PFSK-1 (cell line): ENCODE measurements at regions not wholly inside any gene's neighbourhood (a gene's known extent, or its start where the extent isn't known, plus 50 kb on each side); places are given as distances from the start of the nearest gene placed in this dataset.

Experiments used
- FOXP2 ChIP-seq: optimal IDR thresholded peaks from 2 replicates; pipeline ENCODE3; 2011; ENCODE audit warnings: borderline replicate concordance, control low read depth, inconsistent platforms; ENCODE audit not compliant: insufficient read depth; ENCODE audit errors: extremely low read length, extremely low read depth
- POLR2AphosphoS5 ChIP-seq: IDR thresholded peaks from 2 replicates; pipeline ENCODE4 v1.6.1; 2012; ENCODE audit warnings: low read depth, mild to moderate bottlenecking, control low read depth, low read length, moderate library complexity
- REST ChIP-seq, 2 experiments: IDR thresholded peaks; 2 replicates each; pipeline versions ENCODE4 v1.6.1 to v1.8.0; 2011 to 2012; ENCODE audit warnings: low read depth in 2 of 2, low read length in 2 of 2, control low read depth in 1 of 2, inconsistent platforms in 1 of 2, mild to moderate bottlenecking in 1 of 2, moderate library complexity in 1 of 2; ENCODE audit not compliant: insufficient read depth in 1 of 2
- SIN3A ChIP-seq: IDR thresholded peaks from 2 replicates; pipeline ENCODE4 v1.6.1; 2012; ENCODE audit warnings: mild to moderate bottlenecking, low read length, moderate library complexity, borderline replicate concordance; ENCODE audit not compliant: insufficient read depth
- TAF1 ChIP-seq: IDR thresholded peaks from 2 replicates; pipeline ENCODE4 v1.6.1; 2012; ENCODE audit warnings: low read length, control low read depth, borderline replicate concordance; ENCODE audit not compliant: insufficient read depth

DNA sequence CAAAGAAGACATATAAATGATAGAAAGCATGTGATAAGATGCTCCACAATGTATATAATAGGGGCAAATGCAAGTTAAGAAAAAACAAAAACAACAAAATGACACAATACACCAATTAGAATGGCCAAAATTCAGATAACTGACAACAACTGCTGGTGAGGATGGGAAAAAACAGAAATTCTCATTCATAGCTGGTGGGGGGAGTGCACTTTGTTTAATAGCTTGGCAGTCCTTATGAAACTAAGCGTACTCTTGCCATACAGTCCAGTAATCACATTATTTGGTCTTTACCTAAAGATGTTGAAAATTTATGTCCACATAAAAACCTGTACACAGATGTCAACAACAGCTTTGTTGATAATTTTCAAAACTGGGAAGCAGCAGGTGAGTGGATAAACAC, 791.1 kb upstream of the CDH10 start:
- no peak for TF ChIP-seq POLR2AphosphoS5
- TF ChIP-seq TAF1 = no peak
- TF ChIP-seq FOXP2 = no peak

DNA sequence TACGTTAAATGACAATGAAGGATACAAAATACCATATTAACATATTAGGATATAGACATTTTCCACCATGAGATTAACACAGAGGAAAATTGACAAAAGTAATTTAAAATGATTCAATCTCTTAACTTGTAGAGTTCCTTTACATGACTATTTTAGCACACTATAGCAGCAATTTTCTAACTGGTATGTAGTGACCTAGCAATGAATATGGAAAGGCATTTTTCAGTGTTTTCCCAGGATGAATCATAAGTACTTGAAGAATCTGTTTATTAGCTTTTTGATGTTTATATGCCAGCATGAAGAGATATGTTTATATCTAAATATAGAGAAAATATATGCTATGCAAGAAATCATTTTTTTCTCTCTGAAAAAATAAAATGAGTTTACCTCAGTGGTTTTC, 782.5 kb upstream of the CDH10 start:
- TF ChIP-seq POLR2AphosphoS5 (no peak), SIN3A (no peak), FOXP2 (no peak), REST (IDR thresholded peaks at IDR 0.05; ENCODE audit: insufficient read depth in 1 of 2, low read depth in 2 of 2, low read length in 2 of 2) (no peak), TAF1 (no peak)

- TF ChIP-seq TAF1 = no peak
- no peak for TF ChIP-seq SIN3A
- TF ChIP-seq FOXP2 = no peak
- TF ChIP-seq REST (IDR thresholded peaks at IDR 0.05; ENCODE audit: insufficient read depth in 1 of 2, low read depth in 2 of 2, low read length in 2 of 2) = no peak
- TF ChIP-seq POLR2AphosphoS5 = no peak
Observed at GRCh38 chr5:25423271-25423670, 778.5 kb upstream of the CDH10 start.

DNA sequence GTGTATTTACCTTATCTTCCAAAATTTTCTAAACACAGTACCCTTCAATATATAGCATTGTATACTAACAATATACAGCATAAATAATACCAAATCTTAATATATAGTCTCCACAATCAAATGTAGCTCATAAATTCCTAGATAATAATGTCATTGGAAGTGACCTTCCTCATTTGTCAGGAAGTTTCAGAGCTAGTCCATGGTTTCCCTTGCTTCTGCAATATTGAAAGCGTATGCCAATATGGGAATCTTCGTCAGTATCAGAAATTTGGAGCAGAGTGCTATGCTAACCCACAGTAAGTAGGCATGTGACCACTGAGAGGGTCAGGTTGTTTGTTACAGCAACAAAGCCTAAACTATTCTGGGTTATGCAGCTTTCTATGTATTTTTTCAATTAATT, 774.9 kb upstream of the CDH10 start:
- TF ChIP-seq SIN3A (no peak), REST (IDR thresholded peaks at IDR 0.05; ENCODE audit: insufficient read depth in 1 of 2, low read depth in 2 of 2, low read length in 2 of 2) (no peak), POLR2AphosphoS5 (no peak), FOXP2 (no peak), TAF1 (no peak)

DNA sequence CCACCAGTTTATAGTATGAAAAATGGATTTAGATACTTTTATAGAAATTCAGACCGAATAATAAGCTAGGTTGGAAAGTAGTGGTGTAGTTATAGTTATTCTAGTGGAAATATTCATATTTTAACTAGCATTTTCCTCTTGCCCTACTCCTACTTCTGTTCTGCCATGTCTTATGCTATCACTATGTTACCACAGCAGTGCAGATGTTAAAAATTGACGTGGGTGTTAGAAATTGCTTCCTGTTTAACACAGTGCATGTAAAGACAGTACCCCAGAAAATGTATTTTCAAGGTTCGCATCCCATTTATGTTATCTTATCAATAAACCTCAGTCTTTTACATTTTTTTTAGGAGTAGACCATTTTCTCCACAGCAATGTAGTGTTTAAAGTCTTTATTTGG, 774.2 kb upstream of the CDH10 start:
- no peak for TF ChIP-seq SIN3A

- TF ChIP-seq FOXP2 (no peak), POLR2AphosphoS5 (no peak), REST (IDR thresholded peaks at IDR 0.05; ENCODE audit: insufficient read depth in 1 of 2, low read depth in 2 of 2, low read length in 2 of 2) (no peak), SIN3A (no peak), TAF1 (no peak)
Observed at GRCh38 chr5:25418319-25418859, 773.6 kb upstream of the CDH10 start.
